ENCODE measurements at regions not wholly inside any gene's neighbourhood (a gene's known extent, or its start where the extent isn't known, plus 50 kb on each side); places are given as distances from the start of the nearest gene placed in this dataset.

- DNase-seq (ENCODE audit: low spot score in 2 of 2): no peak
- H3K9me3 ChIP-seq: no peaks in the 10 kb centered on the region
- no peaks in the 10 kb centered on the region for H3K27me3 ChIP-seq
- H3K27ac ChIP-seq: no peak overlapping the region
- H3K4me1 ChIP-seq: no peaks in the 10 kb centered on the region
- intact Hi-C loops (cut with DNase I): no loop called here
- TF ChIP-seq, protein P1, sequence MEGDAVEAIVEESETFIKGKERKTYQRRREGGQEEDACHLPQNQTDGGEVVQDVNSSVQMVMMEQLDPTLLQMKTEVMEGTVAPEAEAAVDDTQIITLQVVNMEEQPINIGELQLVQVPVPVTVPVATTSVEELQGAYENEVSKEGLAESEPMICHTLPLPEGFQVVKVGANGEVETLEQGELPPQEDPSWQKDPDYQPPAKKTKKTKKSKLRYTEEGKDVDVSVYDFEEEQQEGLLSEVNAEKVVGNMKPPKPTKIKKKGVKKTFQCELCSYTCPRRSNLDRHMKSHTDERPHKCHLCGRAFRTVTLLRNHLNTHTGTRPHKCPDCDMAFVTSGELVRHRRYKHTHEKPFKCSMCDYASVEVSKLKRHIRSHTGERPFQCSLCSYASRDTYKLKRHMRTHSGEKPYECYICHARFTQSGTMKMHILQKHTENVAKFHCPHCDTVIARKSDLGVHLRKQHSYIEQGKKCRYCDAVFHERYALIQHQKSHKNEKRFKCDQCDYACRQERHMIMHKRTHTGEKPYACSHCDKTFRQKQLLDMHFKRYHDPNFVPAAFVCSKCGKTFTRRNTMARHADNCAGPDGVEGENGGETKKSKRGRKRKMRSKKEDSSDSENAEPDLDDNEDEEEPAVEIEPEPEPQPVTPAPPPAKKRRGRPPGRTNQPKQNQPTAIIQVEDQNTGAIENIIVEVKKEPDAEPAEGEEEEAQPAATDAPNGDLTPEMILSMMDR (IDR thresholded peaks at IDR 0.05): no peak
- H3K4me3 ChIP-seq: no peak overlapping the region
- H3K36me3 ChIP-seq: no peaks in the 10 kb centered on the region
These were observed 119.3 kb upstream of the CST7 start for GRCh38 chr20:24829649-24830370.

DNA sequence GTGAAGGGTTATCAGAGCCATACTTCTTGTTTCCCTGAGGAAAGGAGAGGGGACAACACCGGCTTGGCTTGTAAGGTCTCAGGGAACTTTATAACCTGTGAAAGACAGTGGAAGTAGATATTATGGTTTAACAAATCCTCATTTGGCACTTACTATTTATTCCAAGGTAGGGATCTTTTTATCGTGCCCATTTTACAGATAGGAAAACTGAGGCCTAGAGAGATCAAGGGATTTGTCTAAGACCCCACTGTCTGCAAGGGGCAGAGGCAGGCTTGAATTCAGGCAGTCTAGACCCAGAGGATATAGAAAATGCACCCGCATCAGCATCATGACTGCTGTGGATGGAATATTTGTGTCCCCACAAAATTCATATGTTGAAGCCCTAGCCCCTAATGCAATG is 118.4 kb upstream of the CST7 start:
- H3K4me3 ChIP-seq: no peak overlapping the region
- no peaks in the 10 kb centered on the region for H3K4me1 ChIP-seq
- H3K27me3 ChIP-seq: no peaks in the 10 kb centered on the region
- H3K36me3 ChIP-seq: no peaks in the 10 kb centered on the region
- no peaks in the 10 kb centered on the region for H3K9me3 ChIP-seq
- no peak overlapping the region for H3K27ac ChIP-seq
- intact Hi-C loops (cut with DNase I): no loop called here
- TF ChIP-seq, protein P1 (IDR thresholded peaks at IDR 0.05): no peak
- DNase-seq (ENCODE audit: low spot score in 2 of 2): no peak

DNA sequence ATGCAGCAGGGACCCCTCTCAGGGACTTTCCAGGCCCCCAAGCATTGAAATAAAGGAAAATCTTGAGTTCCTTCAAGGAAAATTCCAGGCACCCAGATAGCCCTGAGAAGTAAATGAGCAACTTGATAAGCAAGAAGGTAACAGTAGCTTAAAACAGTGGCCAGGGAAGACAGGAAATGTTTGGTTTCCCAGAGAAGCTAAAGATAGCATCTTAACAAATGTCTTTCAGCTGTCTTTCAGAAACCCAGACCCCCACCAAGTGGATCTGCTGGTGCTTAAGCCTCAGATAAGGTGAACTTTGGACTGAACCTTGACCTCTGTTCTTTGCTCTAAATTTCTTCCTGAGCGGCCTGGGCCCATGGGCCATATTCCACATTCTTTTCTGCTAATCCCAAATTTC is 117.8 kb upstream of the CST7 start:
- Histone ChIP-seq H3K27ac (no peak overlapping the region), H3K36me3 (no peaks in the 10 kb centered on the region), H3K9me3 (no peaks in the 10 kb centered on the region), H3K4me3 (no peak overlapping the region), H3K4me1 (no peaks in the 10 kb centered on the region), H3K27me3 (no peaks in the 10 kb centered on the region)
- intact Hi-C loops (cut with DNase I): no loop called here
- TF ChIP-seq, protein P1 (IDR thresholded peaks at IDR 0.05): no peak
- no peak for DNase-seq (ENCODE audit: low spot score in 2 of 2)

- no peaks in the 10 kb centered on the region for H3K9me3 ChIP-seq
- no peaks in the 10 kb centered on the region for H3K4me1 ChIP-seq
- H3K27ac ChIP-seq: no peak overlapping the region
- intact Hi-C loops (cut with DNase I): no loop called here
- no peaks in the 10 kb centered on the region for H3K36me3 ChIP-seq
- TF ChIP-seq, protein P1 (IDR thresholded peaks at IDR 0.05): no peak
- H3K27me3 ChIP-seq: no peaks in the 10 kb centered on the region
- H3K4me3 ChIP-seq: no peak overlapping the region
- no peak for DNase-seq (ENCODE audit: low spot score in 2 of 2)
These were observed 116.6 kb upstream of the CST7 start for GRCh38 chr20:24832518-24832917.

- H3K36me3 ChIP-seq: no peaks in the 10 kb centered on the region
- no peak for DNase-seq (ENCODE audit: low spot score in 2 of 2)
- no peaks in the 10 kb centered on the region for H3K4me1 ChIP-seq
- H3K27me3 ChIP-seq: no peaks in the 10 kb centered on the region
- TF ChIP-seq, protein P1 (IDR thresholded peaks at IDR 0.05): no peak
- no peaks in the 10 kb centered on the region for H3K9me3 ChIP-seq
- H3K27ac ChIP-seq: no peak overlapping the region
- H3K4me3 ChIP-seq: no peak overlapping the region
- intact Hi-C loops (cut with DNase I): no loop called here
These were observed 115.5 kb upstream of the CST7 start for GRCh38 chr20:24833592-24833991.

- Histone ChIP-seq H3K4me1 (no peaks in the 10 kb centered on the region), H3K36me3 (no peaks in the 10 kb centered on the region), H3K27ac (no peak overlapping the region), H3K4me3 (no peak overlapping the region), H3K9me3 (no peaks in the 10 kb centered on the region), H3K27me3 (no peaks in the 10 kb centered on the region)
- no peak for DNase-seq (ENCODE audit: low spot score in 2 of 2)
- intact Hi-C loops (cut with DNase I): no loop called here
- TF ChIP-seq, protein P1 (IDR thresholded peaks at IDR 0.05): no peak
These were observed 114.8 kb upstream of the CST7 start for GRCh38 chr20:24834310-24834709.
